ENCODE measurements at regions not wholly inside any gene's neighbourhood (a gene's known extent, or its start where the extent isn't known, plus 50 kb on each side); places are given as distances from the start of the nearest gene placed in this dataset.

DNA sequence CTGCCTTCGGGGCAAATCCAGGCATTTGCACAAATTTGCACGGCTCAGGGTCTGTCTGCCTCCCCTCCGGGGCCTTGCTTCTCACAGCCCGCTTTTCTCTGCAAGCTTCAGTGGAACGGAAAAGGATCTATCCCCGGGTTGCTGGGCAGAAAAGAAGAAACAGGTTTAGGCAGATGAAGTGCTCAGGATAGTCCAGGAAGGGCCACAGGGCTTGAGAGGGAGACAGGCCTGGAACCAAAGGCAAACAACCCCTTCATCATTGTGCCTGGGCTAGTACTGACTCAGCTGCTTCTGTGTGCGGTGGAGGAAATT lies 347.8 kb upstream of the TNP1 start:
- no peak for TF ChIP-seq EZH2 (IDR thresholded peaks at IDR 0.05; ENCODE audit: insufficient read depth, low read length)
- TF ChIP-seq, protein P1, sequence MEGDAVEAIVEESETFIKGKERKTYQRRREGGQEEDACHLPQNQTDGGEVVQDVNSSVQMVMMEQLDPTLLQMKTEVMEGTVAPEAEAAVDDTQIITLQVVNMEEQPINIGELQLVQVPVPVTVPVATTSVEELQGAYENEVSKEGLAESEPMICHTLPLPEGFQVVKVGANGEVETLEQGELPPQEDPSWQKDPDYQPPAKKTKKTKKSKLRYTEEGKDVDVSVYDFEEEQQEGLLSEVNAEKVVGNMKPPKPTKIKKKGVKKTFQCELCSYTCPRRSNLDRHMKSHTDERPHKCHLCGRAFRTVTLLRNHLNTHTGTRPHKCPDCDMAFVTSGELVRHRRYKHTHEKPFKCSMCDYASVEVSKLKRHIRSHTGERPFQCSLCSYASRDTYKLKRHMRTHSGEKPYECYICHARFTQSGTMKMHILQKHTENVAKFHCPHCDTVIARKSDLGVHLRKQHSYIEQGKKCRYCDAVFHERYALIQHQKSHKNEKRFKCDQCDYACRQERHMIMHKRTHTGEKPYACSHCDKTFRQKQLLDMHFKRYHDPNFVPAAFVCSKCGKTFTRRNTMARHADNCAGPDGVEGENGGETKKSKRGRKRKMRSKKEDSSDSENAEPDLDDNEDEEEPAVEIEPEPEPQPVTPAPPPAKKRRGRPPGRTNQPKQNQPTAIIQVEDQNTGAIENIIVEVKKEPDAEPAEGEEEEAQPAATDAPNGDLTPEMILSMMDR (IDR thresholded peaks at IDR 0.05; ENCODE audit: insufficient read depth, low read depth, low read length), result no peak
